Fibroblast of the aortic adventitia (primary cell): ENCODE measurements at regions not wholly inside any gene's neighbourhood (a gene's known extent, or its start where the extent isn't known, plus 50 kb on each side); places are given as distances from the start of the nearest gene placed in this dataset.
"Not testable (repeated sequence)": the region's sequence is repeated elsewhere in the genome, so short reads cannot be mapped to it uniquely, and the experiment has no call there.

Experiments
- DNase-seq: peaks from one replicate; pipeline ENCODE4 v3.0.0-alpha.2; 2010; ENCODE audit warnings: low read depth
- H3K4me3 ChIP-seq: 2 replicates; pipeline ENCODE4 v1.5.1; 2011; ENCODE audit warnings: low read depth, mild to moderate bottlenecking, control low read depth, low read length, moderate library complexity
- CTCF ChIP-seq: IDR thresholded peaks from 2 replicates; pipeline ENCODE4 v1.5.1; 2011; ENCODE audit warnings: mild to moderate bottlenecking, low read length, control low read depth, inconsistent platforms; ENCODE audit not compliant: insufficient read depth

GRCh38 chr22:23394525-23395326 is 185.4 kb downstream of the IGLL1 start:
- no peak for TF ChIP-seq CTCF
- no peak for DNase-seq
- no peak overlapping the region for H3K4me3 ChIP-seq

- no peak for DNase-seq
- TF ChIP-seq CTCF = no peak
These were observed 186.3 kb downstream of the IGLL1 start for GRCh38 chr22:23393721-23394320.

GRCh38 chr22:23393199-23393598 is 186.9 kb downstream of the IGLL1 start:
- not testable (repeated sequence) for H3K4me3 ChIP-seq, DNase-seq

More at GRCh38 chr22:23393721-23394320, 186.3 kb downstream of the IGLL1 start:
- H3K4me3 ChIP-seq = no peak overlapping the region

GRCh38 chr22:23392420-23393121 is 187.5 kb downstream of the IGLL1 start:
- no peak overlapping the region for H3K4me3 ChIP-seq
- TF ChIP-seq CTCF = no peak
- DNase-seq = no peak

GRCh38 chr22:23391022-23391421 is 189.1 kb downstream of the IGLL1 start:
- no peak for DNase-seq
- no peak for TF ChIP-seq CTCF
- no peak overlapping the region for H3K4me3 ChIP-seq

GRCh38 chr22:23389271-23390071 is 190.6 kb downstream of the IGLL1 start:
- DNase-seq = no peak
- TF ChIP-seq CTCF = no peak
- no peak overlapping the region for H3K4me3 ChIP-seq

- no peak for TF ChIP-seq CTCF
- H3K4me3 ChIP-seq = no peak overlapping the region
- DNase-seq = no peak
These were observed 191.6 kb downstream of the IGLL1 start for GRCh38 chr22:23388517-23388890.
